GM18520 (cell line): ENCODE measurements at regions not wholly inside any gene's neighbourhood (a gene's known extent, or its start where the extent isn't known, plus 50 kb on each side); places are given as distances from the start of the nearest gene placed in this dataset.

Experiments used
- ATAC-seq: cut with Tn5 transposase; IDR thresholded peaks from one replicate; pipeline ENCODE4 v1.9.1; 2021; ENCODE audit not compliant: unreplicated experiment

DNA sequence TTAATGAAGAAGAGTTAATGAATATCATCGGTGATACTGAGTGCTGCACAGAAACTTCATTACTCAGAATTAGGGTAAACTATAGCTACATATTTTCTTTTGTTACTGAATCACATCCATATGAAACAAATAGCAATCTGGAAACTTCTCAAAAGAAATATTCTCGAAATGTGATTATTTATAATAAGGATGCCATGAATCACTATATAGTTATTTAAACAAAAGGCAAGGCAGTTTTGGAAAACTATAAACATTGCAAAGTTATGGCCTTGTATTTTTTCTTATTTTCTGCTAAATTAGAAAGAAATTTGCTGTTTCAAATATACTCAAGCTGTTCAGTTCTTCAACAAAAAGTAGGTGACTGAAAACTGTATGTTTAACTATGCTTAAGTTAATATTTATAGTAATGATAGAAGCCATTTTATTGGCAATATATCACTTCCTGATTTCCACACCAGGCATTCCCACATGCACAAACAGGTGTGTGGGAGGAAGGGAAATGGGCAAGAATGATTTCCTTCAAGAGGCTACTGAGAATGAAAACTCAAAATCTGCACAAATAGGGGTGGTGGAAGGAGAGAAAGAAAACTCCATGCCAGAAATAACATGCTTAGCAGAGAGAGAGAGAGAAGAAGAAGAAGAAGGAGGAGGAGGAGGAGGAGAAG is 74.5 kb upstream of the FRY start:
- no peak for ATAC-seq

DNA sequence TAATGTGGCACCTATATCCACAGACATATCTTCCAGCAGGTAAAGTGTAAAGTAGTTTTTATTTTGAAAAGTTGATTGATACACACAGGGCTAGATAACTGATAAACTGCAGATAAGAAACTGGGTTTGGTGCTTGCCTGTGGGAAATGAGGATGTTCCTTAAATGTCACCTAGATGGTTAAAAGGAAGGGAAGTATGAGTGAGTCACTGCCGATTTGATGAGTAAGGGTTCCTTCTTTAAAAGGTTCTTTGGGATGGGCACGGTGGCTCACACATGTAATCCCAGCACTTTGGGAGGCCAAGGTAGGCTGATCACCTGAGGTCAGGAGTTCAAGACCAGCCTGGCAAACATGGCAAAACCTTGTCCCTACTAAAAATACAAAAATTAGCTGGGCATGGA is 73.8 kb upstream of the FRY start:
- ATAC-seq = no peak

DNA sequence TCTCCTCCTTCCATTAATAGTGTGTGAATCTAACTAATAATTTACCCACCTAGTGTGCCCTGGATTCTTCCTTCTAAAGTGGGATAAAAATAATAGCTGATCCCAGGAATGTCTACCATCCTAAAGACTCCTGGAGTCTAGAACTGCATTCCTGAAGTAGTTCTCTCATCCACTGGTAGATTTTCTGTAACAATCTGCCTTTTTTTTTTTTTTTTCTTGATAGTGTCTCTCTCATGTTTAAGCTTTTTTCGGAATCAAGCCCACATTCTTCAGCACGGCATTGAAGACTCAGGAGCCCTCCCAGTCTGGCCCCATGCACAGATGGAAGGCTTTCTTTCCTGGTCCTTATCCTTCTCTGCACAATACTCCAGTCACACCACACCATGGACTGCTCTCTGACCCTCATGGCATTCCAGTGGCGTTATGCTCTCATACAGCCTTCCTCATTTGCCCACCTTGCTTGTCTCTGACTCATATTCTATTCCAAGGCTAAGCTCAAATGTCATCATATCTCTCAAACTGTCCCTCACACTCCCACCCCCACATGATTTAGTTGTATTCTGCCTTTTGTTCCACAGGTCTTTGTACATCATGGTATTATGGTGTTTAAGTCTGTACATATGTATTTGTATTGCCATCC is 68.7 kb upstream of the FRY start:
- ATAC-seq = no peak

GRCh38 chr13:31963631-31964030 is 67.9 kb upstream of the FRY start:
- no peak for ATAC-seq

DNA sequence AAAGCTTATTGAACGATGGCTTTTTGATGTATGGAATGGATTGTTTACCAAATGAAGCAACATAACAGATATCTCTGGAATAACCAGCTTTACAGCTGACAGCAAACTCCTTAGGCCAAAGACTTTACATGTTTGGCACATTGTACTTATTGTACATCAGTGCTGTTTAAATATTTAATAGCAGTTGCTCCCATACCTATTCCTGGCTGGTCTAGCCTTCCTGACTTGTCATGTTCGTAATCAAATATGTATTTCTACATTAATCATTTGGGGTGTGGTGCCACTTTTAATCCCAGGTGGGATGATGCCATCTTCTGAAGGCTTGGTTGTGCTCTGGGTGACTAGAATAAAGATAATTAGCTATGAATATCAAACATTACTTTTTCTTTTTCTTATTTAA is 67.4 kb upstream of the FRY start:
- no peak for ATAC-seq

DNA sequence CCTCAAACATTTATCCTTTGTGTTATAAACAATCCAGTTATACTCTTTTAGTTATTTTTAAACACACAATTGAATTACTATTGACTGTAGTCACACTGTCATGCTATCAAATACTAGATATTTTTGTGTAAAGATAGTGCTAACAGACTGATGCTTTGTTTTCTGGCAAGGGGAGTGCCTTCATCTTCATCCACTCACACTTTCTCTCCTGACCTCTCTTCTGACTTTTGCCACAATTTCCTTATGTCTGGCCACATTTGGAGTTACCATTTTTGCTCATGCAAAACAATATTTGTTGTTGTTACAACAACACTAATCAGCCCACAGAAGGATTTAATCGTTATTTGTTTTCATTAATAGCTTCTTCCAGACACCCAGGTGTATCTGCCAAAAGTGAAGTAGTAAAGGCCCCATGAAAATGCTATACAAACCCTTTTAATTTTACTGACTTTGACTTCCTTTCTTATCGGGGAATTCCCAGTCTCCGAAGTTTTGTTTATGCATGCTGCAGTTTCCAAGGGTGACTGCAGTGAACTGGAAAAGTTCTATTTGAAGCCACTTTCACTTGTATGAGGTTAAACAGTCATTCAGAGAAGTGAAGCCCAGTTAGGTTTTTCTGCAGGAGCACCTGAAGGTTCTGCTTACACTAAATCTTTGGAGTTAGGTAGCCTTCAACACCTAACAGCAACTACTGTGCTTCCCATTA is 66.1 kb upstream of the FRY start:
- ATAC-seq = peak; percentile 92

DNA sequence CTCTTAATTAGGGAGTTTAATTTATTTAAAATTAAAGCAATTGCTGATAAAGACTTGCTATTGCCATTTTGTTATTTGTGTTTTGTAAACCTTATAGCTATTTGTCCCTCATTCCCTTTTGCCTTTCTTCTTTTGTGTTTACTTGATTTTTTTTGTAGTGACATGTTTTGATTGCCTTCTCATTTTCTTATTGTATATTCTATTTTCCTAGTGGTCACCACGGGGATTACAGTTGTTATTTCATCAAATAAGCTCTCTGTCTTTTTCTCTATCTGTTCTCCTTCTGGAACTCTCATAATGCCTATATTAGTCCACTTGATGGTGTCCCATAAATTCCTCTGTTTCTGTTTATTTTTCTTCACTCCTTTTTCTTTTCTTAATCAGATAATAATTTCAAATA is 64.4 kb upstream of the FRY start:
- no peak for ATAC-seq

DNA sequence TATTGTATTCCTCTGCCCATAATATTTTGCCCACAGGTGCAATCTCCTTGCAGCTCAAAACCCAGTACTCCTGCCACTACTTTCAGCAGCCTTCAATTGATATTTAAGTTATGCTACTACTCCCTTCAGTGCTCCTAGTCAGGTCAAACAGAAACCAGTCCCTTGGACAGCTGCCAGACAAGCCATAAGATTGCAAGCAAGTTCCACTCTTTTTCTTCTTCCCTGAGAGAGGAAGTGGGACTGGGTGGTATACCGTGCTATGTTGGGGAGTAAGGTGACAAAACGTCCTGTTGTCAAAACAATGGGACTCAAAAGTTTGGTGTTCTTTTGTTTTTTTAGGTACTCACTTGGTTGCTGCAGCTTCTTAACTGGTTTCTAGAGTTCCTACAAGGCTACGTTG is 63.1 kb upstream of the FRY start:
- ATAC-seq = no peak

DNA sequence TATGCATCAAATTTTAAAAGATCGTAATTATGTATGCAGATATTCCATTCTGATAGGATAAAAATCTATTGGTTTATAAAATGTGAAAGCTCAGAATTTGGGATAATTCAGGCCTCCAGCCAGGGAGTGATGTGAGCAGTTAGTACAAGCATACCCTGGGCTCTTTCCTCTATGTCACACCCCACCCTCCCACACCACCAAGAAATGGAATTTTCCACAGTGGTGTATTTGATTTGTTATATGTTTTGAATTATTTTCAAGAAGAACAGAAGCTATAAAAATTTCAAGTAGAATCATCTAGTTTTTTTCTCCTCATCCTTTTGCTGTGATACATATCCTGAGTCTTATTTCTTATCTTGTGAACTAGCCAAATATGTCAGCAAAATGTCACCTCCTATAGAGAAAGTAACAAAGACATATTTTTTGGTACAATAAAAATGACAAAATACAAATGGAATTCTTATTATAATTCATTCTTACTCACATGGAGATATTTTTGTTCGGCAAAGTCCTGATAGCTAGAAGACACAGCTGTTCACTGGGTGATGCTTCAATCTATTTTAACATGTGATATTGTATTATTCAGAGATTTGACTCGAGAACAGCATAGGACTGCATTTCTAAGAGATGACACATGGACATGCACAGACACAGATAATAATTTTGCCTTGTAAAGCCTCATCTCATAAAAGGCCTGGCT is 61.2 kb upstream of the FRY start:
- ATAC-seq = no peak

DNA sequence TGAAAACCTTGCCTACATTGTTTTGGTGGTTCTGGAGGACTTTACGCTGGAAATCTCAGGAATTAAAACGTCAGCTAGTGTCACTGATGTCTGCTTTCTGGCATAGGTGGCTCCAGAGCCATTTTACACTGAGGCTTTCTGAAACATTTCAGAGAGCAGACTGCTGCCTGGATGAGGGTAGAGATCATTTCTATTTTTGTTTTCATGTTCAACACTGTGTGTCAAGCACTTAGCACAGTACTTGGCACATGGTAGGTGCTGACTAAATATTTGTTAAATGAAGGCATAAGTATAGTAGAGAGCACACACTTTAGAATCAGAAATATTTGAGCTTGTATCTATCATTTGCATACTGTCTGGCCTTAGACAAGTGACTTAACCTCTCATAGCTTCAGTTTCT is 59.1 kb upstream of the FRY start:
- no peak for ATAC-seq

DNA sequence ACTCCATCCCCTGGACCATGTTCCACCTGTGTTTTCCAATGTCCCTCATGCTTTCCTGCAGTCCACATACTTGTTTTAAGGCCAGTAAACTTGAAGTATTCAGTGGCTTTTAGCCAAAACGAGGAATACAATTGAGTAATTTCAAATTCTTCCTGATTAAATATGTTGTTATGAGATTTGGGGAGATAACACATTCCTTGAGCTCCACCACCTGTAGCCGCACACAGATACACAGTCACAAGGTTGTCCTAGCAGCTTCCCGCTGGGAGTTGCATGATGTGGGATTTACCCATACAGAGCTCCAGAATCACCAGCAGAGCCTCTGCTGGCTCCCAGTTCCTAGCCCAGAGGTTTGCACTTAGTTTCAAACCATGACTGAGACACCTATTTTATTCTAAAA is 53.6 kb upstream of the FRY start:
- no peak for ATAC-seq

- ATAC-seq = no peak
Measured at GRCh38 chr13:31980830-31981229, 50.7 kb upstream of the FRY start.
